MM.1S (cell line): ENCODE measurements at regions not wholly inside any gene's neighbourhood (a gene's known extent, or its start where the extent isn't known, plus 50 kb on each side); places are given as distances from the start of the nearest gene placed in this dataset.

Experiments
- DNase-seq: peaks from one replicate; pipeline ENCODE4 v3.0.0-alpha.2; 2015
- H2AFZ ChIP-seq: fragments of 300-600 bp; sonication (generic); 2 replicates; pipeline ENCODE4 v1.6.0; 2016; ENCODE audit warnings: antibody characterized with exemption, low read length
- H3F3A ChIP-seq: fragments of 300-600 bp; sonication (generic); 2 replicates; pipeline ENCODE4 v1.6.1; 2016; ENCODE audit warnings: mild to moderate bottlenecking, antibody characterized with exemption, low read length, moderate library complexity, mixed read lengths; ENCODE audit not compliant: insufficient read depth
- H3K27ac ChIP-seq: fragments of 300-600 bp; sonication (generic); 2 replicates; pipeline ENCODE4 v1.5.1; 2016; ENCODE audit warnings: mild to moderate bottlenecking, low read length
- H3K27me3 ChIP-seq: fragments of 300-600 bp; sonication (generic); replicated peaks from 2 replicates; pipeline ENCODE4 v1.6.0; 2016; ENCODE audit warnings: low read length; ENCODE audit not compliant: insufficient read depth
- H3K36me3 ChIP-seq: fragments of 300-600 bp; sonication (generic); replicated peaks from 2 replicates; pipeline ENCODE4 v1.6.1; 2016; ENCODE audit warnings: mild to moderate bottlenecking, low read length, mixed read lengths; ENCODE audit not compliant: insufficient read depth
- H3K4me1 ChIP-seq: fragments of 300-600 bp; sonication (generic); 2 replicates; pipeline ENCODE4 v1.6.1; 2016; ENCODE audit warnings: low read length, mixed read lengths
- H3K4me2 ChIP-seq: fragments of 300-600 bp; sonication (generic); 2 replicates; pipeline ENCODE4 v1.6.0; 2016; ENCODE audit warnings: low read depth, low read length
- H3K4me3 ChIP-seq: fragments of 300-600 bp; sonication (generic); 2 replicates; pipeline ENCODE4 v1.5.1; 2016; ENCODE audit warnings: low read length, mixed read lengths
- H3K79me2 ChIP-seq: fragments of 300-600 bp; sonication (generic); 2 replicates; pipeline ENCODE4 v1.6.1; 2016; ENCODE audit warnings: mixed run types, low read length, mixed read lengths
- H3K9ac ChIP-seq: fragments of 300-600 bp; sonication (generic); 2 replicates; pipeline ENCODE4 v1.6.1; 2016; ENCODE audit warnings: low read length, mixed read lengths
- H3K9me2 ChIP-seq: fragments of 300-600 bp; sonication (generic); replicated peaks from 2 replicates; pipeline ENCODE4 v1.6.1; 2016; ENCODE audit warnings: mild to moderate bottlenecking, low read length, mixed read lengths; ENCODE audit not compliant: insufficient read depth
- H3K9me3 ChIP-seq: fragments of 300-600 bp; sonication (generic); replicated peaks from 2 replicates; pipeline ENCODE4 v1.6.1; 2016; ENCODE audit warnings: mild to moderate bottlenecking, low read length, mixed read lengths; ENCODE audit not compliant: insufficient read depth
- H4K20me1 ChIP-seq: fragments of 300-600 bp; sonication (generic); 2 replicates; pipeline ENCODE4 v1.6.1; 2016; ENCODE audit warnings: mild to moderate bottlenecking, low read length, moderate library complexity, mixed read lengths; ENCODE audit not compliant: insufficient read depth
- EZH2 ChIP-seq: fragments of 300-600 bp; sonication (generic); optimal IDR thresholded peaks from 2 replicates; pipeline ENCODE3; 2017; ENCODE audit warnings: low read depth, mild to moderate bottlenecking, antibody characterized with exemption, low read length, mixed read lengths
- EZH2phosphoT487 ChIP-seq: fragments of 300-600 bp; sonication (generic); IDR thresholded peaks from 2 replicates; pipeline ENCODE4 v1.6.1; 2018; ENCODE audit warnings: antibody characterized with exemption, low read length
- TF ChIP-seq, protein P1 (sequence below): fragments of 300-600 bp; sonication (generic); IDR thresholded peaks from 2 replicates; pipeline ENCODE4 v1.5.1; 2016; ENCODE audit warnings: antibody characterized with exemption, low read length, mixed read lengths

- Histone ChIP-seq H3K4me3 (no peak overlapping the region), H3F3A (no peaks in the 10 kb centered on the region), H3K36me3 (no peaks in the 10 kb centered on the region), H3K79me2 (no peaks in the 10 kb centered on the region), H3K4me1 (no peaks in the 10 kb centered on the region), H3K4me2 (no peak overlapping the region), H3K27ac (no peak overlapping the region), H3K9me2 (no peaks in the 10 kb centered on the region), H3K27me3 (no peaks in the 10 kb centered on the region), H2AFZ (no peak overlapping the region), H3K9ac (no peak overlapping the region), H3K9me3 (no peaks in the 10 kb centered on the region), H4K20me1 (no peaks in the 10 kb centered on the region)
- TF ChIP-seq EZH2 (no peak), EZH2phosphoT487 (no peak)
- TF ChIP-seq, protein P1, sequence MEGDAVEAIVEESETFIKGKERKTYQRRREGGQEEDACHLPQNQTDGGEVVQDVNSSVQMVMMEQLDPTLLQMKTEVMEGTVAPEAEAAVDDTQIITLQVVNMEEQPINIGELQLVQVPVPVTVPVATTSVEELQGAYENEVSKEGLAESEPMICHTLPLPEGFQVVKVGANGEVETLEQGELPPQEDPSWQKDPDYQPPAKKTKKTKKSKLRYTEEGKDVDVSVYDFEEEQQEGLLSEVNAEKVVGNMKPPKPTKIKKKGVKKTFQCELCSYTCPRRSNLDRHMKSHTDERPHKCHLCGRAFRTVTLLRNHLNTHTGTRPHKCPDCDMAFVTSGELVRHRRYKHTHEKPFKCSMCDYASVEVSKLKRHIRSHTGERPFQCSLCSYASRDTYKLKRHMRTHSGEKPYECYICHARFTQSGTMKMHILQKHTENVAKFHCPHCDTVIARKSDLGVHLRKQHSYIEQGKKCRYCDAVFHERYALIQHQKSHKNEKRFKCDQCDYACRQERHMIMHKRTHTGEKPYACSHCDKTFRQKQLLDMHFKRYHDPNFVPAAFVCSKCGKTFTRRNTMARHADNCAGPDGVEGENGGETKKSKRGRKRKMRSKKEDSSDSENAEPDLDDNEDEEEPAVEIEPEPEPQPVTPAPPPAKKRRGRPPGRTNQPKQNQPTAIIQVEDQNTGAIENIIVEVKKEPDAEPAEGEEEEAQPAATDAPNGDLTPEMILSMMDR, result no peak
- DNase-seq, result no peak
Measured at GRCh38 chr16:5640883-5641282, 543.3 kb upstream of the EEF2KMT start.

DNA sequence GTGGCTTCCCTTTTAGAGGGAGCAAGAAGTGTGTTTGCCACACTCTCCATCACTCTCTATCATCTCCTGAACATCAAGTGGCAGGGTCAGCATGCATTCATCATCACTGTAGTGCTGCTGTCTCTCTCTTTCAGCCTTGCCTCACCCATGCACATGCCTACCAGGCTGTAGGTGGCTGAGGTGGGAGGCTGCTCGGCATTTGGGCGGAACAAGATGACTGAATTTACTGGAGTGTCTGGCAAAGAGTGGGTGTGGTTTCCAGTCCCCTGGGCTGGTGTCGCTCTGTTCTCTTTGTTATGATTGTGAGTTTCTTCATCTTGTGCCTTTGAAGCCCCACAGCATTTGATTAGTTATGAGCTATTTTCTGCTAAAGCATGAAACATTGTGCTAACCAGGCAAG is 541.9 kb upstream of the EEF2KMT start:
- no peaks in the 10 kb centered on the region for H3F3A ChIP-seq
- H3K79me2 ChIP-seq, result no peaks in the 10 kb centered on the region
- H2AFZ ChIP-seq, result no peak overlapping the region
- no peak overlapping the region for H3K9ac ChIP-seq
- no peaks in the 10 kb centered on the region for H3K9me3 ChIP-seq
- H3K9me2 ChIP-seq, result no peaks in the 10 kb centered on the region
- H3K4me1 ChIP-seq, result no peaks in the 10 kb centered on the region
- DNase-seq, result no peak
- no peak overlapping the region for H3K4me3 ChIP-seq
- no peaks in the 10 kb centered on the region for H4K20me1 ChIP-seq
- no peaks in the 10 kb centered on the region for H3K36me3 ChIP-seq
- H3K4me2 ChIP-seq, result no peak overlapping the region
- H3K27me3 ChIP-seq, result no peaks in the 10 kb centered on the region
- H3K27ac ChIP-seq, result no peak overlapping the region
- TF ChIP-seq, protein P1, result no peak
- TF ChIP-seq EZH2phosphoT487 (no peak), EZH2 (no peak)

GRCh38 chr16:5635331-5635730 is 537.7 kb upstream of the EEF2KMT start:
- no peaks in the 10 kb centered on the region for H4K20me1 ChIP-seq
- DNase-seq, result no peak
- H3K9me3 ChIP-seq, result no peaks in the 10 kb centered on the region
- no peaks in the 10 kb centered on the region for H3F3A ChIP-seq
- no peaks in the 10 kb centered on the region for H3K9me2 ChIP-seq
- no peak overlapping the region for H3K27ac ChIP-seq
- H3K36me3 ChIP-seq, result no peaks in the 10 kb centered on the region
- H3K4me2 ChIP-seq, result no peak overlapping the region
- no peak overlapping the region for H2AFZ ChIP-seq
- no peak overlapping the region for H3K4me3 ChIP-seq
- TF ChIP-seq EZH2phosphoT487, result no peak
- no peak for TF ChIP-seq EZH2
- TF ChIP-seq, protein P1, result no peak
- no peak overlapping the region for H3K9ac ChIP-seq
- no peaks in the 10 kb centered on the region for H3K79me2 ChIP-seq
- H3K4me1 ChIP-seq, result no peaks in the 10 kb centered on the region
- no peaks in the 10 kb centered on the region for H3K27me3 ChIP-seq
